HEK293 (cell line): ENCODE measurements at regions not wholly inside any gene's neighbourhood (a gene's known extent, or its start where the extent isn't known, plus 50 kb on each side); places are given as distances from the start of the nearest gene placed in this dataset.

ENCODE experiments used
- CTCF ChIA-PET: fragments of 350-600 bp; formaldehyde crosslinking; extraction: SDS; loops from one replicate; lab custom pipeline; 2021; ENCODE audit warnings: antibody characterized with exemption; lab: Yijun Ruan, JAX
- POLR2A ChIA-PET: fragments of 300-600 bp; formaldehyde crosslinking; extraction: SDS; loops from one replicate; lab custom pipeline; 2020; ENCODE audit warnings: antibody characterized with exemption, inconsistent platforms; lab: Yijun Ruan, JAX
- H3K27ac ChIP-seq: fragments of 200-500 bp; sonication (Bioruptor generic); 2 replicates; pipeline ENCODE4 v1.5.1; 2014; ENCODE audit warnings: low read depth, low read length, control low read depth, inconsistent platforms; ENCODE audit errors: extremely low read depth
- H3K36me3 ChIP-seq, 2 experiments: fragments of 200-500 bp in 1 of 2; sonication (Bioruptor generic) in 1 of 2; 1 replicate in 1 of 2; 2 replicates in 1 of 2; pipeline ENCODE4 v1.5.1; 2014 to 2017; ENCODE audit warnings: inconsistent platforms in 2 of 2, low read length in 2 of 2; ENCODE audit not compliant: control insufficient read depth in 2 of 2, insufficient read depth in 1 of 2
- H3K4me1 ChIP-seq: fragments of 200-500 bp; sonication (Bioruptor generic); 2 replicates; pipeline ENCODE4 v1.5.1; 2014; ENCODE audit warnings: mild to moderate bottlenecking, low read length, inconsistent platforms; ENCODE audit not compliant: control insufficient read depth, insufficient read depth
- H3K4me3 ChIP-seq: 2 replicates; pipeline ENCODE4 v1.5.1; 2011; ENCODE audit warnings: low read depth, mild to moderate bottlenecking, control low read depth, low read length, moderate library complexity
- H3K9me3 ChIP-seq: fragments of 200-500 bp; sonication (Bioruptor generic); 2 replicates; pipeline ENCODE4 v1.5.1; 2014; ENCODE audit warnings: low read depth, low read length, inconsistent platforms; ENCODE audit not compliant: control insufficient read depth, insufficient read depth
- GLI2 ChIP-seq: fragments of 450-650 bp; formaldehyde crosslinking; IDR thresholded peaks from 2 replicates; pipeline ENCODE4; 2017; ENCODE audit warnings: missing biosample characterization, missing genetic modification characterization, low read depth, borderline replicate concordance
- MEIS1 ChIP-seq: sonication (generic); formaldehyde crosslinking; IDR thresholded peaks from 2 replicates; pipeline ENCODE4 v1.8.1; 2022; ENCODE audit warnings: missing genetic modification reagents, mild to moderate bottlenecking, borderline replicate concordance
- MZF1 ChIP-seq: fragments of 450-650 bp; formaldehyde crosslinking; IDR thresholded peaks from 2 replicates; pipeline ENCODE4 v1.5.1; 2017; ENCODE audit warnings: missing biosample characterization, missing genetic modification characterization, borderline replicate concordance
- ZFP3 ChIP-seq: fragments of 450-650 bp; formaldehyde crosslinking; IDR thresholded peaks from 2 replicates; pipeline ENCODE4 v1.5.1; 2016; ENCODE audit warnings: low read depth, missing biosample characterization, missing genetic modification characterization
- ZNF112 ChIP-seq: fragments of 450-650 bp; formaldehyde crosslinking; IDR thresholded peaks from 2 replicates; pipeline ENCODE4 v1.5.0; 2017; ENCODE audit warnings: missing biosample characterization, missing genetic modification characterization
- ZNF148 ChIP-seq: fragments of 450-650 bp; formaldehyde crosslinking; IDR thresholded peaks from 2 replicates; pipeline ENCODE4 v1.5.0; 2017; ENCODE audit warnings: missing biosample characterization, missing genetic modification characterization, borderline replicate concordance
- ZNF169 ChIP-seq: fragments of 450-650 bp; formaldehyde crosslinking; IDR thresholded peaks from 2 replicates; pipeline ENCODE4 v1.5.1; 2016; ENCODE audit warnings: missing biosample characterization, missing genetic modification characterization
- ZNF266 ChIP-seq: fragments of 450-650 bp; formaldehyde crosslinking; IDR thresholded peaks from 2 replicates; pipeline ENCODE4 v1.5.1; 2016; ENCODE audit warnings: missing biosample characterization, missing genetic modification characterization, low read depth
- ZNF324 ChIP-seq: fragments of 450-650 bp; formaldehyde crosslinking; IDR thresholded peaks from 2 replicates; pipeline ENCODE4 v1.5.1; 2016; ENCODE audit warnings: missing biosample characterization, missing genetic modification characterization
- ZNF426 ChIP-seq: fragments of 450-650 bp; formaldehyde crosslinking; IDR thresholded peaks from 2 replicates; pipeline ENCODE4 v1.5.1; 2017; ENCODE audit warnings: missing biosample characterization, missing genetic modification characterization, mild to moderate bottlenecking, inconsistent platforms, moderate library complexity
- ZNF629 ChIP-seq: fragments of 450-650 bp; formaldehyde crosslinking; IDR thresholded peaks from 2 replicates; pipeline ENCODE4 v1.5.1; 2017; ENCODE audit warnings: missing biosample characterization, missing genetic modification characterization
- ZNF707 ChIP-seq: fragments of 450-650 bp; formaldehyde crosslinking; IDR thresholded peaks from 2 replicates; pipeline ENCODE4 v1.5.1; 2016; ENCODE audit warnings: missing biosample characterization, missing genetic modification characterization
- ZNF76 ChIP-seq: fragments of 450-650 bp; formaldehyde crosslinking; IDR thresholded peaks from 2 replicates; pipeline ENCODE4; 2016; ENCODE audit warnings: low read depth, missing biosample characterization, missing genetic modification characterization, borderline replicate concordance
- ZSCAN5A ChIP-seq: fragments of 450-650 bp; formaldehyde crosslinking; IDR thresholded peaks from 2 replicates; pipeline ENCODE4 v1.5.1; 2016; ENCODE audit warnings: missing biosample characterization, missing genetic modification characterization
- TF ChIP-seq, protein P1 (sequence below): fragments of 450-650 bp; formaldehyde crosslinking; IDR thresholded peaks from 2 replicates; pipeline ENCODE4 v1.5.1; 2016; ENCODE audit warnings: missing biosample characterization, missing genetic modification characterization
- TF ChIP-seq, protein P2 (sequence below): fragments of 450-650 bp; formaldehyde crosslinking; IDR thresholded peaks from 2 replicates; pipeline ENCODE4 v1.5.1; 2017; ENCODE audit warnings: missing biosample characterization, missing genetic modification characterization

- ChIA-PET POLR2A (no interaction called here), CTCF (interaction anchor here (1.0 kb wide), 1 partner anchor 27 kb away, joined by 4 read pairs; no protein-coding TSS in a partner anchor)
- TF ChIP-seq GLI2 (tag by site-specific recombination) = no peak
- TF ChIP-seq, protein P1, sequence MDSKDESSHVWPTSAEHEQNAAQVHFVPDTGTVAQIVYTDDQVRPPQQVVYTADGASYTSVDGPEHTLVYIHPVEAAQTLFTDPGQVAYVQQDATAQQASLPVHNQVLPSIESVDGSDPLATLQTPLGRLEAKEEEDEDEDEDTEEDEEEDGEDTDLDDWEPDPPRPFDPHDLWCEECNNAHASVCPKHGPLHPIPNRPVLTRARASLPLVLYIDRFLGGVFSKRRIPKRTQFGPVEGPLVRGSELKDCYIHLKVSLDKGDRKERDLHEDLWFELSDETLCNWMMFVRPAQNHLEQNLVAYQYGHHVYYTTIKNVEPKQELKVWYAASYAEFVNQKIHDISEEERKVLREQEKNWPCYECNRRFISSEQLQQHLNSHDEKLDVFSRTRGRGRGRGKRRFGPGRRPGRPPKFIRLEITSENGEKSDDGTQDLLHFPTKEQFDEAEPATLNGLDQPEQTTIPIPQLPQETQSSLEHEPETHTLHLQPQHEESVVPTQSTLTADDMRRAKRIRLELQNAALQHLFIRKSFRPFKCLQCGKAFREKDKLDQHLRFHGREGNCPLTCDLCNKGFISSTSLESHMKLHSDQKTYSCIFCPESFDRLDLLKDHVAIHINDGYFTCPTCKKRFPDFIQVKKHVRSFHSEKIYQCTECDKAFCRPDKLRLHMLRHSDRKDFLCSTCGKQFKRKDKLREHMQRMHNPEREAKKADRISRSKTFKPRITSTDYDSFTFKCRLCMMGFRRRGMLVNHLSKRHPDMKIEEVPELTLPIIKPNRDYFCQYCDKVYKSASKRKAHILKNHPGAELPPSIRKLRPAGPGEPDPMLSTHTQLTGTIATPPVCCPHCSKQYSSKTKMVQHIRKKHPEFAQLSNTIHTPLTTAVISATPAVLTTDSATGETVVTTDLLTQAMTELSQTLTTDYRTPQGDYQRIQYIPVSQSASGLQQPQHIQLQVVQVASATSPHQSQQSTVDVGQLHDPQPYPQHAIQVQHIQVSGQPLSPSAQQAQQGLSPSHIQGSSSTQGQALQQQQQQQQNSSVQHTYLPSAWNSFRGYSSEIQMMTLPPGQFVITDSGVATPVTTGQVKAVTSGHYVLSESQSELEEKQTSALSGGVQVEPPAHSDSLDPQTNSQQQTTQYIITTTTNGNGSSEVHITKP (tag by site-specific recombination) = no peak
- TF ChIP-seq MEIS1 = no peak
- TF ChIP-seq ZNF112 (tag by site-specific recombination) = no peak
- no peak for TF ChIP-seq ZNF426 (tag by site-specific recombination)
- no peak for TF ChIP-seq ZNF324 (tag by site-specific recombination)
- no peak for TF ChIP-seq ZNF266
- TF ChIP-seq ZSCAN5A (tag by site-specific recombination) = no peak
- no peak for TF ChIP-seq ZNF629 (tag by site-specific recombination)
- no peak for TF ChIP-seq ZFP3 (tag by site-specific recombination)
Measured at GRCh38 chr3:99526921-99527320, 111.5 kb upstream of the COL8A1 start.

DNA sequence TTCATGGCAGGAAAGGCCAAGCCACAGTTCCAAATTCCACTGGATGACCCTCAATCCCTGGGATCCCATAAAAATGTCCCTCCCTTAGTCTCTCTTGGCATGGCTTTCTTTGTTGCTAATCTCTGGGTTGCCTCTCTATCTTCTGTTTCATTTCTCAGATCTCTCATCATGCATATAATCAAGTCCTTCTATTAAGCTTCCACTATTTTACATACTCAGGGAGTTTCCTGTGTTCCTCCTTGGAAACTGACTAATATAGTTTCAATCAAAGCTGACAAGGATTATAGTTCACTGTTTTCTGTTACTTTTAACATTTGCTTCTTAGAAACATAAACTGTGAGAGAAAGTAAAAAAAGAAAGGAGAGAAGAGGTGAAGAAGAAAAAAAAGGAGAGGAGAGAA, 113.8 kb upstream of the COL8A1 start:
- H3K4me1 ChIP-seq = no peaks in the 10 kb centered on the region
- TF ChIP-seq ZNF169 (tag by site-specific recombination) = no peak
- TF ChIP-seq, protein P2, sequence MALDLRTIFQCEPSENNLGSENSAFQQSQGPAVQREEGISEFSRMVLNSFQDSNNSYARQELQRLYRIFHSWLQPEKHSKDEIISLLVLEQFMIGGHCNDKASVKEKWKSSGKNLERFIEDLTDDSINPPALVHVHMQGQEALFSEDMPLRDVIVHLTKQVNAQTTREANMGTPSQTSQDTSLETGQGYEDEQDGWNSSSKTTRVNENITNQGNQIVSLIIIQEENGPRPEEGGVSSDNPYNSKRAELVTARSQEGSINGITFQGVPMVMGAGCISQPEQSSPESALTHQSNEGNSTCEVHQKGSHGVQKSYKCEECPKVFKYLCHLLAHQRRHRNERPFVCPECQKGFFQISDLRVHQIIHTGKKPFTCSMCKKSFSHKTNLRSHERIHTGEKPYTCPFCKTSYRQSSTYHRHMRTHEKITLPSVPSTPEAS (tag by site-specific recombination) = no peak
- TF ChIP-seq ZNF148 (tag by site-specific recombination) = no peak
- no peak for TF ChIP-seq ZNF76 (tag by site-specific recombination)
- TF ChIP-seq MZF1 = no peak
- TF ChIP-seq ZNF707 = no peak
- H3K27ac ChIP-seq = no peak overlapping the region
- CTCF ChIA-PET = no interaction called here
- no peaks in the 10 kb centered on the region for H3K36me3 ChIP-seq
- H3K9me3 ChIP-seq = no peaks in the 10 kb centered on the region
- POLR2A ChIA-PET = no interaction called here
- H3K4me3 ChIP-seq = no peak overlapping the region

More at GRCh38 chr3:99526921-99527320, 111.5 kb upstream of the COL8A1 start:
- no peaks in the 10 kb centered on the region for H3K4me1 ChIP-seq
- H3K9me3 ChIP-seq = no peaks in the 10 kb centered on the region
- no peaks in the 10 kb centered on the region for H3K36me3 ChIP-seq
- no peak overlapping the region for H3K27ac ChIP-seq
- no peak overlapping the region for H3K4me3 ChIP-seq
